KMS-11 (cell line): ENCODE measurements at regions not wholly inside any gene's neighbourhood (a gene's known extent, or its start where the extent isn't known, plus 50 kb on each side); places are given as distances from the start of the nearest gene placed in this dataset.

Experiments used
- H2AFZ ChIP-seq: fragments of 200-600 bp; sonication (generic); 2 replicates; pipeline ENCODE4 v1.6.1; 2016; ENCODE audit warnings: antibody characterized with exemption, mixed run types, low read depth
- H3K27ac ChIP-seq: fragments of 200-600 bp; sonication (generic); 2 replicates; pipeline ENCODE4 v1.6.1; 2016; ENCODE audit warnings: mild to moderate bottlenecking, mixed run types
- H3K27me3 ChIP-seq: fragments of 200-600 bp; sonication (generic); 2 replicates; pipeline ENCODE4 v1.6.1; 2017; ENCODE audit warnings: mild to moderate bottlenecking, low read depth, mixed run types, moderate library complexity; ENCODE audit not compliant: insufficient read depth
- H3K36me3 ChIP-seq: fragments of 200-600 bp; sonication (generic); 2 replicates; pipeline ENCODE4 v1.6.1; 2017; ENCODE audit warnings: mild to moderate bottlenecking, mixed run types; ENCODE audit not compliant: insufficient read depth
- H3K4me1 ChIP-seq: fragments of 200-600 bp; sonication (generic); 2 replicates; pipeline ENCODE4 v1.6.1; 2016; ENCODE audit warnings: mild to moderate bottlenecking, low read depth, mixed run types; ENCODE audit not compliant: poor library complexity, severe bottlenecking
- H3K4me2 ChIP-seq: fragments of 200-600 bp; sonication (generic); 2 replicates; pipeline ENCODE4 v1.7.0; 2016; ENCODE audit warnings: mild to moderate bottlenecking, mixed run types
- H3K4me3 ChIP-seq: fragments of 200-600 bp; sonication (generic); IDR thresholded peaks from 2 replicates; pipeline ENCODE4 v1.6.1; 2017; ENCODE audit warnings: low read depth, low read length, mixed read lengths; ENCODE audit not compliant: insufficient read depth
- H3K79me2 ChIP-seq: fragments of 200-600 bp; sonication (generic); 2 replicates; pipeline ENCODE4 v1.6.1; 2016; ENCODE audit warnings: low read depth, mixed run types; ENCODE audit not compliant: insufficient read depth
- H3K9ac ChIP-seq: fragments of 200-600 bp; sonication (generic); 2 replicates; pipeline ENCODE4 v1.6.1; 2016; ENCODE audit warnings: mild to moderate bottlenecking, mixed run types
- H4K20me1 ChIP-seq: fragments of 200-600 bp; sonication (generic); 2 replicates; pipeline ENCODE4 v1.6.1; 2016; ENCODE audit warnings: mild to moderate bottlenecking, mixed run types; ENCODE audit not compliant: insufficient read depth
- CTCF ChIP-seq: fragments of 200-600 bp; sonication (generic); conservative IDR thresholded peaks from 2 replicates; pipeline ENCODE4 v1.6.1; 2017; ENCODE audit warnings: low read depth, mild to moderate bottlenecking, antibody characterized with exemption, low read length, moderate library complexity, mixed read lengths

- Histone ChIP-seq H3K27me3 (no peaks in the 10 kb centered on the region), H3K79me2 (no peaks in the 10 kb centered on the region), H3K4me3 (no peak overlapping the region), H3K36me3 (no peaks in the 10 kb centered on the region), H3K27ac (no peak overlapping the region), H2AFZ (no peak overlapping the region), H4K20me1 (no peaks in the 10 kb centered on the region), H3K9ac (no peak overlapping the region), H3K4me1 (no peaks in the 10 kb centered on the region), H3K4me2 (no peak overlapping the region)
- TF ChIP-seq CTCF = no peak
These were observed 98.0 kb upstream of the RORA start for GRCh38 chr15:61327019-61327631.

GRCh38 chr15:61319892-61320291 is 90.8 kb upstream of the RORA start:
- H3K4me3 ChIP-seq = no peak overlapping the region
- H3K36me3 ChIP-seq = no peaks in the 10 kb centered on the region
- H3K27ac ChIP-seq = no peak overlapping the region
- no peaks in the 10 kb centered on the region for H3K79me2 ChIP-seq
- no peak overlapping the region for H3K4me2 ChIP-seq
- H4K20me1 ChIP-seq = no peaks in the 10 kb centered on the region
- no peak overlapping the region for H3K9ac ChIP-seq
- H2AFZ ChIP-seq = no peak overlapping the region
- H3K4me1 ChIP-seq = no peaks in the 10 kb centered on the region
- no peak for TF ChIP-seq CTCF
- no peaks in the 10 kb centered on the region for H3K27me3 ChIP-seq

GRCh38 chr15:61318802-61319525 is 89.9 kb upstream of the RORA start:
- no peaks in the 10 kb centered on the region for H3K79me2 ChIP-seq
- no peaks in the 10 kb centered on the region for H4K20me1 ChIP-seq
- TF ChIP-seq CTCF = no peak
- no peak overlapping the region for H3K27ac ChIP-seq
- H3K9ac ChIP-seq = no peak overlapping the region
- no peaks in the 10 kb centered on the region for H3K36me3 ChIP-seq
- H2AFZ ChIP-seq = no peak overlapping the region
- H3K4me1 ChIP-seq = no peaks in the 10 kb centered on the region
- no peaks in the 10 kb centered on the region for H3K27me3 ChIP-seq
- H3K4me3 ChIP-seq = no peak overlapping the region
- H3K4me2 ChIP-seq = no peak overlapping the region

- no peaks in the 10 kb centered on the region for H3K27me3 ChIP-seq
- no peaks in the 10 kb centered on the region for H4K20me1 ChIP-seq
- H3K4me2 ChIP-seq = no peak overlapping the region
- H3K36me3 ChIP-seq = no peaks in the 10 kb centered on the region
- no peak overlapping the region for H2AFZ ChIP-seq
- H3K27ac ChIP-seq = no peak overlapping the region
- no peak for TF ChIP-seq CTCF
- no peaks in the 10 kb centered on the region for H3K4me1 ChIP-seq
- H3K4me3 ChIP-seq = no peak overlapping the region
- no peaks in the 10 kb centered on the region for H3K79me2 ChIP-seq
- H3K9ac ChIP-seq = no peak overlapping the region
These were observed 89.2 kb upstream of the RORA start for GRCh38 chr15:61318301-61318700.
